GM19023 (cell line): ENCODE measurements at regions not wholly inside any gene's neighbourhood (a gene's known extent, or its start where the extent isn't known, plus 50 kb on each side); places are given as distances from the start of the nearest gene placed in this dataset.

Source experiments
- ATAC-seq: cut with Tn5 transposase; IDR thresholded peaks from one replicate; pipeline ENCODE4 v1.9.1; 2021; ENCODE audit warnings: mild to moderate bottlenecking, moderate library complexity; ENCODE audit not compliant: unreplicated experiment

- ATAC-seq, result no peak
These were observed 120.8 kb upstream of the TMEFF2 start for GRCh38 chr2:192315543-192315942.

- no peak for ATAC-seq
These were observed 120.2 kb upstream of the TMEFF2 start for GRCh38 chr2:192314800-192315481.

GRCh38 chr2:192313773-192314172 lies 119.0 kb upstream of the TMEFF2 start:
- no peak for ATAC-seq

GRCh38 chr2:192311701-192312460 lies 117.1 kb upstream of the TMEFF2 start:
- no peak for ATAC-seq

GRCh38 chr2:192307530-192307929 lies 112.8 kb upstream of the TMEFF2 start:
- no peak for ATAC-seq

- no peak for ATAC-seq
These were observed 103.9 kb upstream of the TMEFF2 start for GRCh38 chr2:192298664-192299063.

GRCh38 chr2:192292478-192292877 lies 97.7 kb upstream of the TMEFF2 start:
- no peak for ATAC-seq

- no peak for ATAC-seq
These were observed 93.6 kb upstream of the TMEFF2 start for GRCh38 chr2:192288295-192288694.

- ATAC-seq, result no peak
These were observed 91.5 kb upstream of the TMEFF2 start for GRCh38 chr2:192286093-192286701.

- no peak for ATAC-seq
These were observed 88.7 kb upstream of the TMEFF2 start for GRCh38 chr2:192283450-192283849.

- ATAC-seq, result no peak
These were observed 84.0 kb upstream of the TMEFF2 start for GRCh38 chr2:192278701-192279100.

- no peak for ATAC-seq
These were observed 82.9 kb upstream of the TMEFF2 start for GRCh38 chr2:192277494-192278109.

- no peak for ATAC-seq
These were observed 80.9 kb upstream of the TMEFF2 start for GRCh38 chr2:192275632-192276031.

- ATAC-seq, result no peak
These were observed 72.8 kb upstream of the TMEFF2 start for GRCh38 chr2:192267484-192267883.

GRCh38 chr2:192265751-192266150 lies 71.0 kb upstream of the TMEFF2 start:
- ATAC-seq, result no peak

- no peak for ATAC-seq
These were observed 59.7 kb upstream of the TMEFF2 start for GRCh38 chr2:192254444-192254843.

- no peak for ATAC-seq
These were observed 59.0 kb upstream of the TMEFF2 start for GRCh38 chr2:192253692-192254091.

- ATAC-seq, result no peak
These were observed 56.2 kb upstream of the TMEFF2 start for GRCh38 chr2:192250961-192251360.

GRCh38 chr2:192247456-192247855 lies 52.7 kb upstream of the TMEFF2 start:
- no peak for ATAC-seq

GRCh38 chr2:192246297-192246696 lies 51.6 kb upstream of the TMEFF2 start:
- no peak for ATAC-seq

GRCh38 chr2:192245329-192245728 lies 50.6 kb upstream of the TMEFF2 start:
- no peak for ATAC-seq
